ENCODE measurements at regions not wholly inside any gene's neighbourhood (a gene's known extent, or its start where the extent isn't known, plus 50 kb on each side); places are given as distances from the start of the nearest gene placed in this dataset.
"Not testable (repeated sequence)": the region's sequence is repeated elsewhere in the genome, so short reads cannot be mapped to it uniquely, and the experiment has no call there.

GRCh38 chr1:57549300-57549699, 125.4 kb upstream of the DAB1 start:
- no peak for DNase-seq (ENCODE audit: extremely low read depth, insufficient read length)
- no peak overlapping the region for H3K4me3 ChIP-seq (replicated peaks; ENCODE audit: low read depth, low read length)
- H3K27me3 ChIP-seq (replicated peaks; ENCODE audit: control insufficient read depth, insufficient read depth, low read length), result no peaks in the 10 kb centered on the region
- no peaks in the 10 kb centered on the region for H3K36me3 ChIP-seq (ENCODE audit: control insufficient read depth, insufficient read depth, low read length)
- no peak for TF ChIP-seq CTCF (IDR thresholded peaks at IDR 0.05; ENCODE audit: insufficient read depth, low read length, poor library complexity, severe bottlenecking)

- Histone ChIP-seq H3K27me3 (replicated peaks; ENCODE audit: control insufficient read depth, insufficient read depth, low read length) (no peaks in the 10 kb centered on the region), H3K4me3 (replicated peaks; ENCODE audit: low read depth, low read length) (no peak overlapping the region), H3K36me3 (ENCODE audit: control insufficient read depth, insufficient read depth, low read length) (no peaks in the 10 kb centered on the region)
- no peak for DNase-seq (ENCODE audit: extremely low read depth, insufficient read length)
- TF ChIP-seq CTCF (IDR thresholded peaks at IDR 0.05; ENCODE audit: insufficient read depth, low read length, poor library complexity, severe bottlenecking), result no peak
These were observed 122.9 kb upstream of the DAB1 start for GRCh38 chr1:57546549-57547330.

GRCh38 chr1:57544345-57544744, 120.5 kb upstream of the DAB1 start:
- H3K36me3 ChIP-seq (ENCODE audit: control insufficient read depth, insufficient read depth, low read length), result no peaks in the 10 kb centered on the region
- no peak for TF ChIP-seq CTCF (IDR thresholded peaks at IDR 0.05; ENCODE audit: insufficient read depth, low read length, poor library complexity, severe bottlenecking)

GRCh38 chr1:57536749-57537423, 113.0 kb upstream of the DAB1 start:
- H3K36me3 ChIP-seq (ENCODE audit: control insufficient read depth, insufficient read depth, low read length), result no peaks in the 10 kb centered on the region
- no peaks in the 10 kb centered on the region for H3K27me3 ChIP-seq (replicated peaks; ENCODE audit: control insufficient read depth, insufficient read depth, low read length)
- no peak for DNase-seq (ENCODE audit: extremely low read depth, insufficient read length)
- no peak for TF ChIP-seq CTCF (IDR thresholded peaks at IDR 0.05; ENCODE audit: insufficient read depth, low read length, poor library complexity, severe bottlenecking)
- H3K4me3 ChIP-seq (replicated peaks; ENCODE audit: low read depth, low read length), result no peak overlapping the region

More at GRCh38 chr1:57544345-57544744, 120.5 kb upstream of the DAB1 start:
- no peaks in the 10 kb centered on the region for H3K27me3 ChIP-seq (replicated peaks; ENCODE audit: control insufficient read depth, insufficient read depth, low read length)
- no peak overlapping the region for H3K4me3 ChIP-seq (replicated peaks; ENCODE audit: low read depth, low read length)
- DNase-seq (ENCODE audit: extremely low read depth, insufficient read length), result no peak

GRCh38 chr1:57532299-57532698, 108.4 kb upstream of the DAB1 start:
- Histone ChIP-seq H3K27me3 (replicated peaks; ENCODE audit: control insufficient read depth, insufficient read depth, low read length) (no peaks in the 10 kb centered on the region), H3K36me3 (ENCODE audit: control insufficient read depth, insufficient read depth, low read length) (no peaks in the 10 kb centered on the region), H3K4me3 (replicated peaks; ENCODE audit: low read depth, low read length) (no peak overlapping the region)
- no peak for TF ChIP-seq CTCF (IDR thresholded peaks at IDR 0.05; ENCODE audit: insufficient read depth, low read length, poor library complexity, severe bottlenecking)
- DNase-seq (ENCODE audit: extremely low read depth, insufficient read length), result no peak

- not testable (repeated sequence) for H3K27me3 ChIP-seq (replicated peaks; ENCODE audit: control insufficient read depth, insufficient read depth, low read length); DNase-seq (ENCODE audit: extremely low read depth, insufficient read length); H3K4me3 ChIP-seq (replicated peaks; ENCODE audit: low read depth, low read length); H3K36me3 ChIP-seq (ENCODE audit: control insufficient read depth, insufficient read depth, low read length)
These were observed 107.0 kb upstream of the DAB1 start for GRCh38 chr1:57530911-57531260.

All from GM06990 (cell line).